ENCODE measurements at regions not wholly inside any gene's neighbourhood (a gene's known extent, or its start where the extent isn't known, plus 50 kb on each side); places are given as distances from the start of the nearest gene placed in this dataset.

- no peaks in the 10 kb centered on the region for H3K9me3 ChIP-seq
- TF ChIP-seq POLR2AphosphoS5 (IDR thresholded peaks at IDR 0.05; ENCODE audit: insufficient read depth in 1 of 2, low read depth in 1 of 2) (no peak), CTCF (IDR thresholded peaks at IDR 0.05) (no peak), POLR2A (IDR thresholded peaks at IDR 0.05) (no peak)
- no peaks in the 10 kb centered on the region for H3K36me3 ChIP-seq
- no peaks in the 10 kb centered on the region for H3K27me3 ChIP-seq
- H3K4me1 ChIP-seq, result no peaks in the 10 kb centered on the region
- no peak overlapping the region for H3K27ac ChIP-seq
- intact Hi-C loops (cut with DNase I), result no loop called here
- no peak overlapping the region for H3K4me3 ChIP-seq
- peak in 1 of 2 donors; percentile 19 for DNase-seq (ENCODE audit: extremely low spot score in 2 of 2)
These were observed 83.0 kb upstream of the RTL6 start for GRCh38 chr22:44581096-44581435.

- Histone ChIP-seq H3K36me3 (no peaks in the 10 kb centered on the region), H3K9me3 (no peaks in the 10 kb centered on the region), H3K4me3 (no peak overlapping the region), H3K27ac (no peak overlapping the region), H3K4me1 (no peaks in the 10 kb centered on the region), H3K27me3 (no peaks in the 10 kb centered on the region)
- DNase-seq (ENCODE audit: extremely low spot score in 2 of 2), result peak; percentile 44 to 64
- intact Hi-C loops (cut with DNase I), result no loop called here
- no peak for TF ChIP-seq CTCF (IDR thresholded peaks at IDR 0.05)
- TF ChIP-seq POLR2A (IDR thresholded peaks at IDR 0.05), result no peak
- TF ChIP-seq POLR2AphosphoS5 (IDR thresholded peaks at IDR 0.05; ENCODE audit: insufficient read depth in 1 of 2, low read depth in 1 of 2), result no peak
These were observed 82.4 kb upstream of the RTL6 start for GRCh38 chr22:44580176-44581095.

- H3K9me3 ChIP-seq, result no peaks in the 10 kb centered on the region
- no peak overlapping the region for H3K4me3 ChIP-seq
- H3K36me3 ChIP-seq, result no peaks in the 10 kb centered on the region
- DNase-seq (ENCODE audit: extremely low spot score in 2 of 2), result peak; percentile 49 to 69
- TF ChIP-seq POLR2AphosphoS5 (IDR thresholded peaks at IDR 0.05; ENCODE audit: insufficient read depth in 1 of 2, low read depth in 1 of 2) (no peak), CTCF (IDR thresholded peaks at IDR 0.05) (no peak), POLR2A (IDR thresholded peaks at IDR 0.05) (no peak)
- no peak overlapping the region for H3K27ac ChIP-seq
- intact Hi-C loops (cut with DNase I), result no loop called here
- no peaks in the 10 kb centered on the region for H3K27me3 ChIP-seq
- H3K4me1 ChIP-seq, result peaks cover 14% of the 10 kb centered on the region
These were observed 80.6 kb upstream of the RTL6 start for GRCh38 chr22:44578516-44579230.

- H3K4me1 ChIP-seq, result peaks cover 14% of the 10 kb centered on the region
- peak in 1 of 2 donors; percentile 25 for DNase-seq (ENCODE audit: extremely low spot score in 2 of 2)
- H3K4me3 ChIP-seq, result no peak overlapping the region
- no peaks in the 10 kb centered on the region for H3K36me3 ChIP-seq
- H3K27ac ChIP-seq, result no peak overlapping the region
- intact Hi-C loops (cut with DNase I), result no loop called here
- H3K9me3 ChIP-seq, result no peaks in the 10 kb centered on the region
- no peaks in the 10 kb centered on the region for H3K27me3 ChIP-seq
- no peak for TF ChIP-seq POLR2AphosphoS5 (IDR thresholded peaks at IDR 0.05; ENCODE audit: insufficient read depth in 1 of 2, low read depth in 1 of 2)
- no peak for TF ChIP-seq POLR2A (IDR thresholded peaks at IDR 0.05)
- no peak for TF ChIP-seq CTCF (IDR thresholded peaks at IDR 0.05)
These were observed 80.1 kb upstream of the RTL6 start for GRCh38 chr22:44578110-44578457.
